Testis (tissue), 2 donors: ENCODE measurements at regions not wholly inside any gene's neighbourhood (a gene's known extent, or its start where the extent isn't known, plus 50 kb on each side); places are given as distances from the start of the nearest gene placed in this dataset.

ENCODE experiments used
- DNase-seq: peaks from one replicate; pipeline ENCODE4 v3.0.0-alpha.2; 2019
- H3K27ac ChIP-seq, 2 donors: fragments of 200-600 bp; sonication (generic); one replicate each; pipeline ENCODE4 v1.5.1; 2019
- H3K27me3 ChIP-seq: fragments of 200-600 bp; sonication (generic); one replicate; pipeline ENCODE4 v1.5.1; 2019
- H3K36me3 ChIP-seq: fragments of 200-600 bp; sonication (generic); one replicate; pipeline ENCODE4 v1.5.1; 2017; ENCODE audit warnings: low read depth; ENCODE audit errors: missing control alignments
- H3K4me1 ChIP-seq: fragments of 200-600 bp; sonication (generic); one replicate; pipeline ENCODE4 v1.5.1; 2019
- H3K4me3 ChIP-seq, 2 donors: fragments of 200-600 bp; sonication (generic); one replicate each; pipeline ENCODE4 v1.5.1; 2017 to 2019
- H3K9me3 ChIP-seq: fragments of 200-600 bp; sonication (generic); one replicate; pipeline ENCODE4 v1.5.1; 2017
- CTCF ChIP-seq, 3 experiments: fragments of 450-650 bp in 2 of 3; fragments of 200-600 bp in 1 of 3; sonication (generic) in 1 of 3; IDR thresholded peaks; one replicate each; pipeline ENCODE4 v1.5.1; 2016 to 2019; ENCODE audit warnings: antibody characterized with exemption in 3 of 3, mild to moderate bottlenecking in 2 of 3, moderate library complexity in 1 of 3
- POLR2A ChIP-seq: fragments of 450-650 bp; IDR thresholded peaks from one replicate; pipeline ENCODE4 v1.6.1; 2017; ENCODE audit warnings: antibody characterized with exemption, mild to moderate bottlenecking, moderate library complexity
- WGBS, 2 donors: methylation state at CpG; one replicate each; pipeline ENCODE4 v1.1.5; 2018; 5-methylcytosine and 5-hydroxymethylcytosine counted together
- intact Hi-C: fragments of 100-400 bp; cut with DNase I; formaldehyde crosslinking; loops from one replicate; pipeline ENCODE4 v1.15.1; 2023; ENCODE audit warnings: low total_unique reads

GRCh38 chr17:31687505-31688126 is 171.4 kb downstream of the COPRS start:
- Histone ChIP-seq H3K36me3 (no peaks in the 10 kb centered on the region), H3K27me3 (no peaks in the 10 kb centered on the region), H3K4me1 (no peaks in the 10 kb centered on the region), H3K9me3 (no peaks in the 10 kb centered on the region), H3K4me3 (no peak overlapping the region), H3K27ac (no peak overlapping the region)
- whole genome bisulfite sequencing, 2 donors = 93 to 95% methylated on average over 6 of the region's 6 CpGs
- no peak for DNase-seq
- TF ChIP-seq POLR2A (no peak), CTCF (IDR thresholded peaks at IDR 0.05) (no peak)
- intact Hi-C loops = no loop called here

GRCh38 chr17:31686495-31686894 is 172.5 kb downstream of the COPRS start:
- H3K9me3 ChIP-seq = no peaks in the 10 kb centered on the region
- H3K36me3 ChIP-seq = no peaks in the 10 kb centered on the region
- intact Hi-C loops = no loop called here
- WGBS, 2 donors = 81 to 84% methylated on average over 4 to 5 of the region's 5 CpGs
- TF ChIP-seq CTCF (IDR thresholded peaks at IDR 0.05) = no peak
- TF ChIP-seq POLR2A = no peak
- H3K4me1 ChIP-seq = no peaks in the 10 kb centered on the region
- no peaks in the 10 kb centered on the region for H3K27me3 ChIP-seq
- H3K27ac ChIP-seq = no peak overlapping the region
- no peak for DNase-seq
- H3K4me3 ChIP-seq = no peak overlapping the region

- 0% methylated on average over 1 of the region's 1 CpG for WGBS, 2 donors
- no peak for DNase-seq
Observed at GRCh38 chr17:31684901-31685300, 174.1 kb downstream of the COPRS start.

GRCh38 chr17:31680126-31680525 is 178.9 kb downstream of the COPRS start:
- intact Hi-C loops = no loop called here
- Histone ChIP-seq H3K27me3 (no peaks in the 10 kb centered on the region), H3K27ac (no peak overlapping the region), H3K36me3 (no peaks in the 10 kb centered on the region), H3K9me3 (no peaks in the 10 kb centered on the region), H3K4me3 (no peak overlapping the region), H3K4me1 (no peaks in the 10 kb centered on the region)
- no peak for DNase-seq
- TF ChIP-seq CTCF (IDR thresholded peaks at IDR 0.05) (no peak), POLR2A (no peak)
- WGBS, 2 donors = 85% methylated on average over 8 of the region's 8 CpGs

More at GRCh38 chr17:31684901-31685300, 174.1 kb downstream of the COPRS start:
- TF ChIP-seq POLR2A (no peak), CTCF (IDR thresholded peaks at IDR 0.05) (no peak)
- Histone ChIP-seq H3K9me3 (no peaks in the 10 kb centered on the region), H3K36me3 (no peaks in the 10 kb centered on the region), H3K4me1 (no peaks in the 10 kb centered on the region), H3K27ac (no peak overlapping the region), H3K4me3 (no peak overlapping the region), H3K27me3 (no peaks in the 10 kb centered on the region)
- intact Hi-C loops = no loop called here

- no peak overlapping the region for H3K4me3 ChIP-seq
- no peaks in the 10 kb centered on the region for H3K36me3 ChIP-seq
- intact Hi-C loops = no loop called here
- DNase-seq = no peak
- H3K27me3 ChIP-seq = no peaks in the 10 kb centered on the region
- no peak overlapping the region for H3K27ac ChIP-seq
- H3K9me3 ChIP-seq = no peaks in the 10 kb centered on the region
- no peaks in the 10 kb centered on the region for H3K4me1 ChIP-seq
- TF ChIP-seq POLR2A (no peak), CTCF (IDR thresholded peaks at IDR 0.05) (no peak)
- 89 to 91% methylated on average over 5 of the region's 5 CpGs for WGBS, 2 donors
Observed at GRCh38 chr17:31679667-31680066, 179.4 kb downstream of the COPRS start.
